ENCODE measurements at regions not wholly inside any gene's neighbourhood (a gene's known extent, or its start where the extent isn't known, plus 50 kb on each side); places are given as distances from the start of the nearest gene placed in this dataset.

GRCh38 chr12:92992041-92992440, 62.9 kb upstream of the EEA1 start:
- Histone ChIP-seq H3K9ac (ENCODE audit: low read depth in 2 of 2, low read length in 2 of 2) (no peak overlapping the region), H3K27me3 (no peaks in the 10 kb centered on the region), H3K36me3 (no peaks in the 10 kb centered on the region), H3K27ac (no peak overlapping the region), H3K4me3 (no peak overlapping the region), H3K9me3 (no peaks in the 10 kb centered on the region), H3K4me1 (peaks cover 4% of the 10 kb centered on the region)
- intact Hi-C loops (cut with DNase I), result no loop called here
- no peak for TF ChIP-seq CTCF (IDR thresholded peaks at IDR 0.05)
- DNase-seq, result no peak

GRCh38 chr12:92993259-92993658, 64.2 kb upstream of the EEA1 start:
- Histone ChIP-seq H3K4me1 (peaks cover 4% of the 10 kb centered on the region), H3K27ac (no peak overlapping the region), H3K36me3 (no peaks in the 10 kb centered on the region), H3K9me3 (no peaks in the 10 kb centered on the region), H3K4me3 (no peak overlapping the region), H3K27me3 (no peaks in the 10 kb centered on the region), H3K9ac (ENCODE audit: low read depth in 2 of 2, low read length in 2 of 2) (no peak overlapping the region)
- TF ChIP-seq CTCF (IDR thresholded peaks at IDR 0.05), result no peak
- DNase-seq, result no peak
- intact Hi-C loops (cut with DNase I), result no loop called here

- H3K36me3 ChIP-seq, result no peaks in the 10 kb centered on the region
- H3K4me3 ChIP-seq, result no peak overlapping the region
- DNase-seq, result no peak
- TF ChIP-seq CTCF (IDR thresholded peaks at IDR 0.05), result no peak
- no peaks in the 10 kb centered on the region for H3K4me1 ChIP-seq
- no peak overlapping the region for H3K27ac ChIP-seq
- no peaks in the 10 kb centered on the region for H3K27me3 ChIP-seq
- H3K9me3 ChIP-seq, result no peaks in the 10 kb centered on the region
- H3K9ac ChIP-seq (ENCODE audit: low read depth in 2 of 2, low read length in 2 of 2), result no peak overlapping the region
- intact Hi-C loops (cut with DNase I), result no loop called here
Measured at GRCh38 chr12:92995258-92995903, 66.3 kb upstream of the EEA1 start.

- peak; percentile 60 for DNase-seq
- Histone ChIP-seq H3K4me3 (no peak overlapping the region), H3K27ac (peak overlapping the region; percentile 57), H3K9ac (ENCODE audit: low read depth in 2 of 2, low read length in 2 of 2) (no peak overlapping the region), H3K36me3 (no peaks in the 10 kb centered on the region), H3K4me1 (no peaks in the 10 kb centered on the region), H3K9me3 (no peaks in the 10 kb centered on the region), H3K27me3 (no peaks in the 10 kb centered on the region)
- no peak for TF ChIP-seq CTCF (IDR thresholded peaks at IDR 0.05)
- intact Hi-C loops (cut with DNase I), result no loop called here
Measured at GRCh38 chr12:93000026-93000425, 70.9 kb upstream of the EEA1 start.

- Histone ChIP-seq H3K9me3 (no peaks in the 10 kb centered on the region), H3K9ac (ENCODE audit: low read depth in 2 of 2, low read length in 2 of 2) (no peak overlapping the region)
Measured at GRCh38 chr12:93001407-93001806, 72.3 kb upstream of the EEA1 start.

More at GRCh38 chr12:93001407-93001806, 72.3 kb upstream of the EEA1 start:
- TF ChIP-seq CTCF (IDR thresholded peaks at IDR 0.05), result no peak
- no peaks in the 10 kb centered on the region for H3K27me3 ChIP-seq
- no peak overlapping the region for H3K27ac ChIP-seq
- H3K4me1 ChIP-seq, result no peaks in the 10 kb centered on the region
- intact Hi-C loops (cut with DNase I), result no loop called here
- no peak overlapping the region for H3K4me3 ChIP-seq
- DNase-seq, result no peak
- no peaks in the 10 kb centered on the region for H3K36me3 ChIP-seq
